CD8-positive, alpha-beta memory T cell (primary cell): ENCODE measurements at regions not wholly inside any gene's neighbourhood (a gene's known extent, or its start where the extent isn't known, plus 50 kb on each side); places are given as distances from the start of the nearest gene placed in this dataset.

ENCODE experiments used
- CTCF ChIA-PET: fragments of 350-600 bp; sonication (Branson Sonifier 250); formaldehyde crosslinking; loops from one replicate; lab custom pipeline; 2021; ENCODE audit warnings: antibody characterized with exemption; lab: Charles Lee
- POLR2A ChIA-PET: fragments of 350-600 bp; sonication (Branson Sonifier 250); formaldehyde crosslinking; loops from one replicate; lab custom pipeline; 2021; ENCODE audit warnings: antibody characterized with exemption; lab: Charles Lee
- DNase-seq, 5 donors: peaks; one replicate each; pipeline versions ENCODE4 v3.0.0 to v3.0.0-alpha.2; 2020 to 2022; ENCODE audit warnings: mixed read lengths in 1 of 5
- H3K27ac ChIP-seq: one replicate; pipeline ENCODE4 v1.7.0; 2013; ENCODE audit warnings: low read depth, mild to moderate bottlenecking, low read length, moderate library complexity
- H3K27me3 ChIP-seq: 2 replicates; pipeline ENCODE4 v1.7.0; 2013; ENCODE audit warnings: low read length, mild to moderate bottlenecking; ENCODE audit not compliant: insufficient read depth, poor library complexity, severe bottlenecking
- H3K36me3 ChIP-seq: 2 replicates; pipeline ENCODE4 v1.7.0; 2013; ENCODE audit warnings: mild to moderate bottlenecking, low read length, moderate library complexity; ENCODE audit not compliant: insufficient read depth
- H3K4me1 ChIP-seq: 2 replicates; pipeline ENCODE4 v1.7.0; 2013; ENCODE audit warnings: mild to moderate bottlenecking, low read length, moderate library complexity; ENCODE audit not compliant: insufficient read depth
- H3K4me3 ChIP-seq: 2 replicates; pipeline ENCODE4 v1.7.0; 2013; ENCODE audit warnings: mild to moderate bottlenecking, low read length
- H3K9me3 ChIP-seq: 2 replicates; pipeline ENCODE4 v1.7.0; 2013; ENCODE audit warnings: mild to moderate bottlenecking, low read length
- H3K27ac Mint-ChIP-seq, 8 donors: one replicate each; pipeline ENCODE4 v1.8.0; 2020 to 2021; ENCODE audit warnings: mixed read lengths in 8 of 8, mild to moderate bottlenecking in 6 of 8, inconsistent platforms in 3 of 8, moderate library complexity in 3 of 8
- H3K27me3 Mint-ChIP-seq, 2 donors: one replicate each; pipeline ENCODE4 v1.8.0; 2020 to 2021; ENCODE audit warnings: mixed read lengths in 2 of 2, mild to moderate bottlenecking in 1 of 2, moderate library complexity in 1 of 2
- H3K36me3 Mint-ChIP-seq, 3 donors: one replicate each; pipeline ENCODE4 v1.8.0; 2020 to 2021; ENCODE audit warnings: mixed read lengths in 3 of 3, inconsistent platforms in 1 of 3, mild to moderate bottlenecking in 1 of 3
- H3K4me1 Mint-ChIP-seq, 3 donors: one replicate each; pipeline ENCODE4 v1.8.0; 2020 to 2021; ENCODE audit warnings: mixed read lengths in 3 of 3, inconsistent platforms in 1 of 3, mild to moderate bottlenecking in 1 of 3
- H3K4me3 Mint-ChIP-seq, 7 donors: one replicate each; pipeline ENCODE4 v1.8.0; 2020 to 2021; ENCODE audit warnings: mixed read lengths in 7 of 7, mild to moderate bottlenecking in 6 of 7, moderate library complexity in 4 of 7, inconsistent platforms in 2 of 7
- H3K9me3 Mint-ChIP-seq, 5 donors: one replicate each; pipeline ENCODE4 v1.8.0; 2020 to 2022; ENCODE audit warnings: mixed read lengths in 5 of 5, mild to moderate bottlenecking in 3 of 5, moderate library complexity in 2 of 5, inconsistent platforms in 1 of 5

GRCh38 chr18:67281746-67282145 is 234.8 kb downstream of the DSEL start:
- ChIA-PET CTCF (no interaction called here), POLR2A (no interaction called here)
- Mint-ChIP-seq H3K27me3 (no peaks in the 10 kb centered on the region), H3K36me3 (no peaks in the 10 kb centered on the region), H3K4me3 (no peak overlapping the region), H3K9me3 (no peaks in the 10 kb centered on the region), H3K27ac (no peak overlapping the region), H3K4me1 (no peaks in the 10 kb centered on the region)
- DNase-seq: no peak
- H3K27ac ChIP-seq: no peak overlapping the region
- no peaks in the 10 kb centered on the region for H3K4me1 ChIP-seq
- H3K27me3 ChIP-seq: no peaks in the 10 kb centered on the region
- no peaks in the 10 kb centered on the region for H3K36me3 ChIP-seq
- H3K9me3 ChIP-seq: no peaks in the 10 kb centered on the region
- no peak overlapping the region for H3K4me3 ChIP-seq

DNA sequence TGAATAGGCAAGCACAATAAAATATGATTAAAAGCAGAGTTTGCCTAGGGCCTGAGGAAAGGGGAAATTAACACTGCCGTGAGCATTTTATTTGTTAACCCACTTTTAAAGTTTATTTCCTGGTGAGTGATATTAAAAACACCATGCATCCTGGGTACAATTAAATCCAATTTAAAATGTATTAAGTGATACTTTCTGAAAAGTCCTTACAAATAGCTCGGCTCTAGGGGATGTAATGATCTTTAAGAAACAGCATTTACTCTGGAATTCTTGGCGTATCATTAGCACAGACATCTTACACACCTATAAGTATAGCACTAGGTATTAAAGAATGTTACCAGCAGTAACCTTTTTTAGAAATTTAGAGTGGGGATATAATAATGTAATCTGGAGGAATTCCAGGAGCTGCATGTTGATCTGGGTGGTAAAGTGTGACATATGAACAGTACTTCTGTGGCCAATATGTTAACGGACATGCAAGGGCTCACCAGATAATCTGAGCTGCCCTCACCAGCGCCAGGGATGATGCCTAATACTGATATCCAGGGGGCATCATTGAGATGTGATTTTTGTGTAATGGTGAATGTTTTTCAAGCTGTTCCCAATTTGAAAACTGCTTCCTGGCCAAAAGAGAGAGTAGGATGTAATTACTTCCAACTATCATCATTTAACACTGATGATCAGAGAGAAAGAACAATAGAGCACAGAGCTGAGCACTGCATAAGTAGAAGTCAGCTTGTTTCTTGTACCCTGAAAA is 235.9 kb downstream of the DSEL start:
- no peak for DNase-seq
- H3K27ac Mint-ChIP-seq: no peak overlapping the region
- H3K4me1 Mint-ChIP-seq: no peaks in the 10 kb centered on the region
- no peak overlapping the region for H3K4me3 Mint-ChIP-seq
- H3K9me3 Mint-ChIP-seq: no peaks in the 10 kb centered on the region
- H3K4me3 ChIP-seq: no peak overlapping the region
- CTCF ChIA-PET: no interaction called here
- H3K9me3 ChIP-seq: no peaks in the 10 kb centered on the region
- no peaks in the 10 kb centered on the region for H3K27me3 ChIP-seq
- H3K27me3 Mint-ChIP-seq: no peaks in the 10 kb centered on the region
- no peaks in the 10 kb centered on the region for H3K4me1 ChIP-seq
- POLR2A ChIA-PET: no interaction called here
- H3K36me3 ChIP-seq: no peaks in the 10 kb centered on the region
- H3K36me3 Mint-ChIP-seq: no peaks in the 10 kb centered on the region
- H3K27ac ChIP-seq: no peak overlapping the region

DNA sequence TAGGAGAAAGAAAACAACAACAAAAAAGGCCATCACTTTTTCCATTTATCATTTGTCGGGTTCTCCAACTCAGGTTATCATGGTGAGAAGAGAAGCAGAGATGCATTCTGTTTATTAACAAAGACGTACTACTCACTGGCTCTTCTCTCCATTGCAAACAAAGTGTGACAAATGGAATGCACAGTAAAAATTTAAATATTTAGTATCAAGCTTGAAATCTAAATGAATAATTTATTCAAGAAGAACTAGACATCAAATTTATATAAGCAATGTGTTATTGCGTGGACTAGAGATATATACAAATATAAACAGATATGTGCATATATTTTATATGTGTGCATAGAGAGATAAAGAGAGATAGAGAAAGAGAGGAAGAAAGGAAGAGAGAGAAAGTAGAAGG is 236.5 kb downstream of the DSEL start:
- POLR2A ChIA-PET: no interaction called here
- H3K36me3 ChIP-seq: no peaks in the 10 kb centered on the region
- CTCF ChIA-PET: no interaction called here
- no peaks in the 10 kb centered on the region for H3K36me3 Mint-ChIP-seq
- no peak overlapping the region for H3K4me3 ChIP-seq
- no peaks in the 10 kb centered on the region for H3K9me3 Mint-ChIP-seq
- DNase-seq: no peak
- H3K4me1 Mint-ChIP-seq: no peaks in the 10 kb centered on the region
- H3K27me3 Mint-ChIP-seq: peaks cover 0 to 4% of the 10 kb centered on the region in 2 donors
- no peaks in the 10 kb centered on the region for H3K4me1 ChIP-seq
- H3K27ac ChIP-seq: no peak overlapping the region
- H3K4me3 Mint-ChIP-seq: no peak overlapping the region
- H3K9me3 ChIP-seq: no peaks in the 10 kb centered on the region
- H3K27ac Mint-ChIP-seq: no peak overlapping the region
- H3K27me3 ChIP-seq: no peaks in the 10 kb centered on the region

- no peak overlapping the region for H3K27ac ChIP-seq
- DNase-seq: no peak
- CTCF ChIA-PET: no interaction called here
These were observed 237.5 kb downstream of the DSEL start for GRCh38 chr18:67278984-67279383.

DNA sequence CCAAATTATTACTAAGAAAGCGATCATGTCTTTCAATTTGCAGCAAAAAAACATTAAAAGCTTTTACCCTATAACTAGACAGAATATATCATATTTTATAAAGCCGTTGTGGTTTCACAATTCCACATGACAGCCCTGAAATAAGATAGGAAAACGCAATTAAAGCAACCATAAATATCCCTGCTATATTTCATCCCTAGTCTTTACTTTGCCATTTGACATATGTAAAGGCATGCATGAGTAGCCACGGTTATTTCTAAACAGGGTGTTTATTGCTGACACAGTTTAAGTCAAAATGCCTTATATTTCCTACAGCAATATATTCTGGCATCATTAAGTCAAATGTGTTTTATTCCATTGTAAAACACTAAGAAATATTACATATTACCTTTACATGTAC is 239.9 kb downstream of the DSEL start:
- POLR2A ChIA-PET: no interaction called here
- H3K27ac Mint-ChIP-seq: no peak overlapping the region
- H3K4me3 ChIP-seq: no peak overlapping the region
- H3K27me3 Mint-ChIP-seq: peaks cover 1 to 4% of the 10 kb centered on the region in 2 donors
- no peaks in the 10 kb centered on the region for H3K4me1 ChIP-seq
- H3K9me3 ChIP-seq: no peaks in the 10 kb centered on the region
- H3K9me3 Mint-ChIP-seq: no peaks in the 10 kb centered on the region
- CTCF ChIA-PET: no interaction called here
- peaks cover 14 to 16% (median 15%) of the 10 kb centered on the region in 3 donors for H3K4me1 Mint-ChIP-seq
- H3K36me3 ChIP-seq: no peaks in the 10 kb centered on the region
- H3K27me3 ChIP-seq: no peaks in the 10 kb centered on the region
- no peak for DNase-seq
- H3K4me3 Mint-ChIP-seq: no peak overlapping the region
- no peak overlapping the region for H3K27ac ChIP-seq
- H3K36me3 Mint-ChIP-seq: no peaks in the 10 kb centered on the region

More at GRCh38 chr18:67278984-67279383, 237.5 kb downstream of the DSEL start:
- no peak overlapping the region for H3K4me3 ChIP-seq
- Mint-ChIP-seq H3K27ac (peak overlapping the region in 1 of 8 donors; percentile 52), H3K9me3 (no peaks in the 10 kb centered on the region), H3K4me1 (peaks cover 0 to 2% (median under 1%) of the 10 kb centered on the region in 3 donors), H3K4me3 (no peak overlapping the region), H3K27me3 (peaks cover 0 to 4% of the 10 kb centered on the region in 2 donors), H3K36me3 (no peaks in the 10 kb centered on the region)
- H3K9me3 ChIP-seq: no peaks in the 10 kb centered on the region
- no peaks in the 10 kb centered on the region for H3K4me1 ChIP-seq
- H3K27me3 ChIP-seq: no peaks in the 10 kb centered on the region
- POLR2A ChIA-PET: no interaction called here
- H3K36me3 ChIP-seq: no peaks in the 10 kb centered on the region

GRCh38 chr18:67273288-67273687 is 243.2 kb downstream of the DSEL start:
- H3K4me3 Mint-ChIP-seq: peak overlapping the region in 1 of 7 donors; percentile 46
- DNase-seq: no peak
- Histone ChIP-seq H3K4me3 (no peak overlapping the region), H3K36me3 (no peaks in the 10 kb centered on the region), H3K27ac (no peak overlapping the region), H3K9me3 (no peaks in the 10 kb centered on the region), H3K4me1 (no peaks in the 10 kb centered on the region), H3K27me3 (no peaks in the 10 kb centered on the region)
- peaks cover 4 to 14% of the 10 kb centered on the region in 2 donors for H3K27me3 Mint-ChIP-seq
- H3K4me1 Mint-ChIP-seq: peaks cover 14 to 18% (median 15%) of the 10 kb centered on the region in 3 donors
- ChIA-PET POLR2A (no interaction called here), CTCF (no interaction called here)
- no peaks in the 10 kb centered on the region for H3K9me3 Mint-ChIP-seq
- no peaks in the 10 kb centered on the region for H3K36me3 Mint-ChIP-seq
- no peak overlapping the region for H3K27ac Mint-ChIP-seq

DNA sequence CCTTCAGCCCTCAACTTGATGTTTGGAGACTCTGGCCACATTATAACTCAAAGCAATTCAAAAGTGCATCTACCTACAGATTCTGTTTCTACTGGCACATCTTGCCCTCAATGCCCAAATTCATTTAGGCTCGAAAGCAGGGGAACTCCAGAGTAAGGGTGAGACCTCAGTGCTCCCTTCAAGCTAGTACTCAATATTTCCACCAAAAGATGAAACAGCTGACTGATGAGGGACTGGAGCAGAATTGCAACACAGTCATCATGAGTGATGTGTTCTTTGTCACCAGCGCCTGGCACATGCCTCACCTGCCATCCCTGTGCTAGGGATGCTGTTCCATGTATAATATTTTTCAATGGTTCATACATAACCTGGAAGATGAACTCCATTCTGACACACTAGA is 247.3 kb downstream of the DSEL start:
- H3K4me3 Mint-ChIP-seq: no peak overlapping the region
- H3K4me1 ChIP-seq: peaks cover 21% of the 10 kb centered on the region
- no peak overlapping the region for H3K4me3 ChIP-seq
- ChIA-PET CTCF (no interaction called here), POLR2A (no interaction called here)
- H3K4me1 Mint-ChIP-seq: peaks cover 40 to 50% (median 41%) of the 10 kb centered on the region in 3 donors
- peaks cover 4 to 10% of the 10 kb centered on the region in 2 donors for H3K27me3 Mint-ChIP-seq
- H3K36me3 ChIP-seq: no peaks in the 10 kb centered on the region
- H3K27ac Mint-ChIP-seq: peak overlapping the region in 1 of 8 donors; percentile 27
- H3K9me3 Mint-ChIP-seq: peaks cover 0 to 2% (median 0%) of the 10 kb centered on the region in 5 donors
- no peaks in the 10 kb centered on the region for H3K36me3 Mint-ChIP-seq
- DNase-seq: no peak
- no peak overlapping the region for H3K27ac ChIP-seq
- H3K9me3 ChIP-seq: no peaks in the 10 kb centered on the region
- H3K27me3 ChIP-seq: no peaks in the 10 kb centered on the region

GRCh38 chr18:67268530-67268929 is 248.0 kb downstream of the DSEL start:
- Mint-ChIP-seq H3K4me1 (peaks cover 35 to 46% (median 36%) of the 10 kb centered on the region in 3 donors), H3K9me3 (peaks cover 0 to 2% (median 0%) of the 10 kb centered on the region in 5 donors), H3K27me3 (peaks cover 4 to 10% of the 10 kb centered on the region in 2 donors), H3K27ac (no peak overlapping the region), H3K4me3 (no peak overlapping the region), H3K36me3 (no peaks in the 10 kb centered on the region)
- no peak for DNase-seq
- peaks cover 21% of the 10 kb centered on the region for H3K4me1 ChIP-seq
- H3K27ac ChIP-seq: no peak overlapping the region
- ChIA-PET POLR2A (no interaction called here), CTCF (no interaction called here)
- no peaks in the 10 kb centered on the region for H3K36me3 ChIP-seq
- no peaks in the 10 kb centered on the region for H3K27me3 ChIP-seq
- H3K4me3 ChIP-seq: no peak overlapping the region
- H3K9me3 ChIP-seq: no peaks in the 10 kb centered on the region
